ENCODE measurements at regions not wholly inside any gene's neighbourhood (a gene's known extent, or its start where the extent isn't known, plus 50 kb on each side); places are given as distances from the start of the nearest gene placed in this dataset.
A peak's percentile ranks its signal among the peaks of the same experiment; 100 is the strongest.

DNA sequence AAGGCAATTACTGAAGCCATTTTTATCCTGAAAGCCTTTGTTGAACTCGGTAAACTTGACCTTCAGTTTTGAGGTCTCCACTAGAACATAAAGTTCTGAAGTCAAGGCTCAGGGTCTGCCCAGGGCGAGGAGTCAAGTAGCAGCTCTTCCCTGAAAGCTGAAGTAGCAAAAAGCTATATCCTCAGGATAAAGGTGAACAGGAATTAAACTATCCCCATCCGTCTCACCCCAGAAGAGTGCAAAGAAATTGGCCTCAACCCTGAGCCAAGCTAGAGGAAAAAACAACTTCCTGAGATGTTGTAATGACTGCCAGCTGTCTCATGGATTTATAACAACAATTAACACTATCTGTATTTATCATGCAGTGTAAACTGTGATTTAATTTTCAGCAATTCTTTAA is 590.8 kb downstream of the SPRY1 start:
- DNase-seq (ENCODE audit: low read depth), result no peak

DNA sequence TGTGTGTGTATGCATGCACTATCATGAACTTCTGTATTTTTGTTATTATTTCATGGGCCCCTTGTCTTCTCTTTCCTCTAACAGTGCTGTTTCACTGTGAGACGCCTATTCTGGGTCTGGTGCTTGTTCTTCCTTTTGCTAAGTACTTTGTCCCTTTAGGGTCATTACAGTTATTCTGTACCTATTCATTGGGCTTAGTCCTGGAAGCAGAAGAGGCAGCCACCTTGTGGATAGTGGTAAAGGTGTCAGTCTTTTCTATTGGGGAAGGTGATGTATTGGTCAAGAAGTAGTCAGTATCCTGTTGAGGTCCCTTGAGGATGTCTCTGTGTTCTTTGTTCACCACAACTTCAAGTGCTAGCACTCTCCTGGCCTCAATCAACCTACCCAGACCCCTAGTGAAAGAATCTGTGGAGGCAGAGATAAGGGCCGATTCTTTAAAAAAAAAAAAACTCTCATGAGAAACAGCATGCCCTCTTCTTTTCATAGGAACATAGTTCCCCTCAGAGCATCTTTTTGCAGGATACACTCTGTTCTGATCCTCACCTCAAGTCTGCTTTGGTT is 593.8 kb downstream of the SPRY1 start:
- no peak for DNase-seq (ENCODE audit: low read depth)

DNA sequence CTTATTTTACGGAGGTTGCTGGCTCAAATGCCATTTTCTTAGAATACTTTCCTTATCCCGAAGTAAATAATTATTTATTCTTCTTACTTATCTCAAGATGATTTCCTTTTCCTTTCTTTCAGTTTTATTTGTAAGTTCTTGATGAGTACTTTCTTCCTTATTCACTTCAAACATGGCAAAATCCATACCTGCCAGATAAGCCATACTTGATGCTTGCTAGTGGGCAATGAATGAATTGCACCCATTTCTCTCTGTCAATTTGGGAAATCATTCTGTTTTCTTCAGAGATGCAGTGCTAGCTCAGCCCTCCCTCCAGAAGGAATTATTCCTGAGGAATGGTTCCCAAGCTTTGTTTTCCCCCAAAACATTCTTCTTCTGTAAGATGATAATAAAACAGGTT is 598.3 kb downstream of the SPRY1 start:
- DNase-seq (ENCODE audit: low read depth), result no peak

DNA sequence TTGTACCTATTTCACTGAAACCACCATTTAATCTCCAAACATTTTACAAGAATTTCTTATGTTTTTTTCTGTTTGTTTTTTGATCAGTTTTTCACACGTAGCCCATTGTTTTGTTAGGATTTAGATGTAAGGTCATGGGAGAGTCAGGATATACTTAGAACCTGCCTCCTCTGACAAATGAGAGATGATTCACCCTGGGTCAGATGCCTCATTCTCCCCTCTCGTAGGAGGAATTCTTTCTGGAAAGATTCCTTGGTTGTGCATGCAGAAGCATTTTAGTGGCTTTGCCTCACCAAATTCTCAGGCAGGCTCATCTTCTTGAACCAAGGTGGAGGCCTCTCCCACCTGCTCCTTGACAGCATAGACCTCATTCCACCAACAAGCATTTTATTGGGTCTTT is 599.3 kb downstream of the SPRY1 start:
- no peak for DNase-seq (ENCODE audit: low read depth)

DNA sequence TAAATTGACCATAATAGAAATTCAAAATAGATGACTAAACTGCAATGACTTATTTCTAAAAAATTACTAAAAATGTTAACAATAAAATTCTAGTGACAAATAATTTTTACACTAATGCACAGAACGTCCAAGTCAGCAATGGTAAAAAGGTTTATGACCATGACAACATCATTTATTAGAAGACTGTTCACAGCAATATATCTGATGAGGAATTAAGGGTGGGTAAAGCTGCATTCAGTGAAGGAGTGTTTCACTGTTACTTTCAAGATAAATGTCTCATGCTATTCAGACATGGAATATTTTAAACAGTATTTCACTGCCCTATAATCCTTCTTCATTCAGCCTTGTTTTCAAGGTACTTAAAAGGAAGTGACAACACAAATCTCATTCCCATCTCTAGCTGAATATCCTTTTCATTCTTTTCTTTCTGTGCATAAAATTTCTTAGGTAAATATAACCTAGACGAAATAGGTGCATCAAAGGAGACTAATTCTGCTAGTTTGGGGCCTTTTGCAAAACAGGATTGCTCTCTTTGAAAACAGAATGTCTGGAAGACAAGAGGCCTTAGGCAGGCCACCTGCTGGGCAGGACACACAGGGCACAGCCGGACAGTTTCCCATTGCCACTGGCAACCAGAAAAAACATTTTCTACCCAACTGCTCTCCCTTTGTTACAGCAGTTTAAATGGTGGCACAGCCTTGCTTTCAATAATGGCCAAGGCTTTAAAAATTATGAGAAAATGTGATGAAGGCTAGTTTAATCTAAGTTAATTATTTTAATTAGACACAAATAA is 600.3 kb downstream of the SPRY1 start:
- no peak for DNase-seq (ENCODE audit: low read depth)

DNA sequence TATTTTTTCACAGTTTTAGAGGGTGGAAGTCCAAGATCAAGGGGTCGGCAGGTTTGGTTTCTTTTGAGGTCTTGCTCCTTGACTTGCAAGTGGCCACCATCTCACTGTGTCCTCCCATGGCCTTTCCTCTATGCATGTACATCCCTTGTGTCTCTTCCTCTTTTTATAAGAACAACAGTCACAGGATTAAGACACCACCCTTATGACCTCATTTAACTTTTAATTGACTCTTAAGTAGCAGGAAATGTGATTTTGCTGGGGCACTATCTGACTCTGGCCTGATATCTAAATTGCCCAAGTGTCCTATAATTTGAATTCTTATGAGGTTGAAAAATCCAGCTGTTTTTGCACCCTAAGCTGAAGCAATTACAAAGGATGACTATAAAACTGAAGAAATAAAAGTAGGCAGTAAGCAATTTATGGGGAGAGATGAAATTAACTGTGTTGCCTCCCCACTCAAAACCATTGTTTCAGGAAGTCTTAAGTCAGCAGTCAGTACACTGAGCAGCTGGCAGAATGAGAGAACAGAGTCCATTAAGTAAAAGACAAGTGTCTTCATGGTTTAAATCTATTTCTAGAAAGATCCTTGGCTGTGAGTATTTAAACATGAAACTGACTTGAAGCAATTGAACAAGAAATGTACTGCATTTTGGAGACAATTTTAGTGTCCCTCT is 601.3 kb downstream of the SPRY1 start:
- no peak for DNase-seq (ENCODE audit: low read depth)

DNA sequence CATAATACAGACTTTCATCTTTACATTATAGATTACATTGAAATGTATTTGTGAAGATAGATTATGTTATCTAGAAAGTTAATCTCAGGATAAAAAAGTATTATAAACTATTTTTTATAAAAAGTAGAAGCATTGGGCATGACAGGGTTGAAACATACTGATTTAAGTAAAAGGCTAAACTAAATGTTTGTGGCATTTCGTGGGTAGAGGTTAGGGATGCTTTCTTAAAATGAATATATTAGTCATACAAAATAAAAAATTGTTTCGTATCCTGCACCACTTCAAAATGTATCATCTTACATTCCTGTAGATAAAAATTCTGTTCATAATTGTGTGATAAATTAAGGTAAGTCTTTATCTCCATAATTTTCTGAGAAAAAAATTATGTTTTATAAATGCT is 603.6 kb downstream of the SPRY1 start:
- no peak for DNase-seq (ENCODE audit: low read depth)

DNA sequence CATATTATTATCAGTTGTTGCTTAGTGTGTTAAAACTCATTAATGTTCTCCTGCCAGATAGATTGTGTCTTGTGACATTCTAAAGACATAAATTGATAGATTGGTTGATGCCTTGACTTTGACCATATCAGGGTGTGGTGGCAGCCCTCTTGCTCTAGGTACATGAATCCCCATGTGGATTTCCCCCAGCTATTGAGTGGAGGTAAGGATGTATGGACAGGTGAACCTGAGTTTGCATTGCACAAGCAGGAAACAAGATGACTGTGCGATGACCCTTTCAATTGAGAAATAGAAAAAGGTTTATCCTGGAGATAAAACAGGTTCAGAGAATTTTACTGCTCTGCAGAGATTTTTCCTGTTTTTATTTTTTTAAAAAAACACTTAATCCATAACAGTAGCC is 619.2 kb downstream of the SPRY1 start:
- no peak for DNase-seq (ENCODE audit: low read depth)

DNA sequence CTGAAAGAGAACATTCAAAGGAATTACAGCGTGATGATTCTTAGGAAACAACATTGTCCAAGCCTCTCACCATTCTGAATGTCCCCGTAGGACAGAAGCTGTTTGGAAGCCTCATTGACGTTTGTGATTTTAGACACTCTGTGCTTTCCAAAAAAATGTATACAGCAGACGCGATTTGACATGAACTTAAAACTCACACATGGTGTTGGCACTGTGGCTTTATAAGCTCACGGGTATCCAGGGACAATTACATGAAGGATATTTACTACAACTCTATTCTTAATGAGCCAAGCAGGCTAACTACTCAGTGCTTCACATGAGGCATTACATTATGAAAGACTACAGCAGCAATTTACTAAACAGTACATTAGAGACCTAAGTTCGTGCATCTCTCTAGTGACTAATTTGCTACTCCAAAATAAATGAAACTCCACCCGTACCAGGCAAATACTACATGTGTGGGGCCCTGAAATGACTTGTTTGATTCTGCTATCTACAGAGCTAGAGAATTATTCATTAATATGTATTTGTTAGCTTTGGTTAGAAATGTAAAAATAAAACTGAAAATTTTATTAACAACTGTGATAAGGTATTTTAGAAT is 620.7 kb downstream of the SPRY1 start:
- no peak for DNase-seq (ENCODE audit: low read depth)

DNA sequence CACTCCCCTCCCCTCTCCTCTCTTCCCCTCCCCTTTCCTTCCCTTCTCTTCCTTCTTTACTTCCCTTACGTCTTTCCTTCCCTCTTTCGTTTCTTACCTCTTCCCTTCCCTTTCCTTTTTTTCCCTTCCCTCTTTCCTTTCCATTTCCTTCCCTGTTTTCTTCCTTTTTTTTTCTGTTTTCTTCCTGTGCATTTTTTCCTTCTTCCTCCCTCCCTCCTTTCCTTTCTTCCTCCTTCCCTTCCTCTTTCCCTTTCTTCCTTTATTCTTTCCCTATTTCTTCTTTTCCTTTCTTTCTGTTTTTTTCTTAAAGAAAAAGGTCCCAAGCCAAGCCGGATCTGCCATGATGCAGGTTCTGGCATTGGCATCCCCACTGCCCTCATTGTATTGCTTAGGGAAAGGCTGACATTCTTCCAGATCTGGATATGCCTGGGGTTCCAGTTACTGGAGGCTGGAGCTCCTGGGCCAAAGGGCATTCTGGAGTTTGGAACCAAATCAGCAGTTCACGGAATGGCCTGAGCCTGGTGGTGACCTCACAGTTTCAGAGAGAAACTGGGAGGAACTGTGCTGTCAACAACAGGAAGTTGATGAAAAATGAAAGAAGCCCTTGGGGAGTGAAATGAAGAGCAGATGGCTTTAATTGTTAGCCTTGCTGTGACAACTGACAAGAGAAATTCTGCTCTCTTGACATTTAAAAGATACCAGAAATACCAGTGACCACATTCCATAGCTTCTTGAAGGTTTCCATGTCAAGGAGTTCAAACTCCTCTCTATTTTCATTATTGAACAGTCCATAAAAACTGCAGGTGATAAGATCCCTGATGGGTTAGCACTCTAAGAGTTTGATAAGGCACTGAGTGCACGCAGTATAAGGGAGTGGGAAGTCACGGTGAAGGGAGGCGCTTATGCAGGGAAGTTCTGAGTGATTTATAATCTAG is 622.1 kb downstream of the SPRY1 start:
- DNase-seq (ENCODE audit: low read depth), result no peak

DNA sequence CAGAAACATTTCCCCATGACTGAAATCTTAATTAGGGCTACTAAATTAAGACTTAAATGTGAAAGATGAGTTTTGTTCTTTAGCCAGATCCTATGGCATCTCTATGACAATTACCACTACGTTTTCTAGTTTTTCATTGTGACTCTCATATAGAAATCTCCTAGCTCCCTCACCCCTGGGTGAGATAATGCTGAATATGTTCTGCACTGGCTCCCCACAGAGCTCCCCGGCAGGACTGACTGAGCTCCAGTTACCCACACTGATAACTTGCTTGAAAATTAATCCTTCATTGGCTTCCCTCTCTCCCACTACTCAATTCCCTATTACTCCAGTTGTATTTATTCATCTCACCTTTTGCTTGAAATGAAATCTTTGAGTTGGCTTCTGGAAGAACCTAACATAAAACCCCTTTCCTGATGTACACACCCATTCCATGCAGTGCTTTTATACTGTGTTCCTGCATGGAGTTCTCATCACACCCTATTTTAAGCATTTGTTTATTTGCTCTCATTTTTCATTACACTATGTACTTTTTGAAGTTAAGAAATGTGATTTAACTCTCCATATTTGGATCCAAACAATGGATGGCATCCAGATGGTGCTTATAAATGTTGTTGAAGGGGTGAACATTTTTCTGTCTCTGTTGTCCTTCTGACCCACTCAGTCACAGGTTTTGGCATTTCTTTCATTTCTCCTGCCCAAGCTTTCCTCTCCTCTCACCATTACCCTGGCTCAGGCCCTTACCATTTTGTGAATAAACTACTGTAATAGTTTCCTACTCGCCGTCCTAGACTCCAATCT is 623.4 kb downstream of the SPRY1 start:
- no peak for DNase-seq (ENCODE audit: low read depth)

DNA sequence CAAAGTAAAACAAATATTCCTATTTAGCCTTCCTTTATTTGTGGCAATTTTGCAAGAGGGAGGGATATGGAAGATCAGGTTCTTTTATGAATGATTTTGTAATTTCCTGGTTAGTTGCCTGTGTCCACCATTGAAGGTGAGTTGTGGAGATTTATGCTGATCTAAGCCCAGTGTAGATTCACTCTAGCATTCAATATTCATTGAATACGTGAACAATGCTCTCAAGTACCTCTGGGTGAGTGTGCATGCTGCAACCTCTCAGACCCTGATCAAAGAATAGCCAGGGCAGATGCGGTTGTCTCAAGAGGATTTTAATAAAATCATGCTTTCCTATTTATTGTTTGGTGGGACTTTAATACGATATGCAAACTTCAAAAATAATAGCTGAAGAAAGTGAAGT is 628.4 kb downstream of the SPRY1 start:
- DNase-seq (ENCODE audit: low read depth), result no peak

DNA sequence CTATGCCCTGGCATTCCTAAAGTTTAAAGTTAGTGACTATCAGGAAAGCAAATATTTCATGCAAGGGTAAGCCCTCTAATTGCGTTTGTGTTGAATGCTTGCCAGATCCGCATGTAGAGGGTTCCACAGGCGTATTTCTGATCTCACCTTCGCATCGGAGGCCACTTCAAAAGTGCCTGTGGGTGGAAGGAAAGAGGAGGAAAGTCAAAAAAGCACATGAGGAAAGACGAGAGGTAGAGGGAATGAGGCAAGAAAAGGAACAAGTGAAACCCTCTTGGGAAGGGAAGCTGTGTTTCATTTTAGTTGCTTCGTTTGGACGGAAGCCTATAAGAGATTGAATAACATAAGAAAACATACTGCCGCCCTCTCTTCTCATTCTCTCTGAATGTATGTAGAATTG is 628.8 kb downstream of the SPRY1 start:
- no peak for DNase-seq (ENCODE audit: low read depth)

DNA sequence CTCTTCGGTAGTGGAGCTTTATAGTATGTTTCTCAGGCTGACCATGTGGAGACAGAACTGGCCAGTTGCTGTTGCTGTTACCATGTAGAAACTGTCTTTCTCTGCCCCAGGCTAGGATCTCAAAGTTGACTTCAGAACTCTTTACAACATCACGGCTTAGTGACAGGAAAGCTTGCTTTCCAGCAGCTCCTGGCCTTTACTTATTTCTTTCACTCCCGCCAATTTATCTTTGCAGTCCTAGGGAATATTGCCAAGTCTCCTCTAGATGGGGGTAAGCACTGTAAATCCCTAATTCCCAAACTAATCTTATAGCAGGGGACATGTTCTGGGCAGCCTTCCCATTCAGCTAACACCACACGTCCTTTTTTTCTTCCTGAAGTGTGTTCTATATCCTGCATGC is 631.6 kb downstream of the SPRY1 start:
- peak; percentile 69 for DNase-seq (ENCODE audit: low read depth)

DNA sequence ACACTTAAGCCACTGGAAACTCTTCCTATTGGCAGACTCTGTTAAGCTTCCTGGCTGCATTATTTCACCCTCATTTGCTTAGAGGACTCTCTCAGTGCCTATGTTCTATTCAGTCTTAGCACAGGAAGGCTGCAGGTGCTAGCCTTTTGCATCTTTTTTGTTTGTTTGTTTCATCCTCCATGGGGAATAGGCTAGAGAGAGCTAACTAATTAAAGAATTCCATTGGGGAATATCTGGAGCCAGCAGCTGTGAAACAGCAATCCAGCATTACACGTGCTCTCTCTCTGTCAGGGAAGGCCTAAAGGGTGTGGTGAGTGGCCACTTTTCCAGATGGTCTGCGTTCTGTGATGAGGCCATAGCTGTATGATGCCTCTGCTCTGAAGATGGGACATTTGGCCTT is 633.6 kb downstream of the SPRY1 start:
- peak; percentile 83 for DNase-seq (ENCODE audit: low read depth)

DNA sequence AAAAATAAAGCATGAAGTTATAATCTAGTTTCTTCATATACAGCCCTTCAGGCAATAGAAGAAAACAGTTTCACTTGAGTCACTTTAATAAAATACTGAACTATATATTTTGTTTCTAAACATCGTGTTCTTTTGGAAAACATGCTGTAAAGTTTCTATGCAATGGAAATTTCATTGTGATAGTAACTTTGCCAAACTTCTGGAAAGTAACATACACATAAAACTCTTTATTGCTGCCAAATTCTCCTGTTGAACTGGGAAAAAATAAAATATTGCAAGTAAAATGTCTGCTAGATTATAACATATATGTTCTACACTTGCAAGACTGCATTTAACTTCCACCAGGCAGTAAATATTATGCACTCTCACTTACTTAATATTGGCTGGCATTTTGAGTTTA is 635.4 kb downstream of the SPRY1 start:
- DNase-seq (ENCODE audit: low read depth), result peak; percentile 56

DNA sequence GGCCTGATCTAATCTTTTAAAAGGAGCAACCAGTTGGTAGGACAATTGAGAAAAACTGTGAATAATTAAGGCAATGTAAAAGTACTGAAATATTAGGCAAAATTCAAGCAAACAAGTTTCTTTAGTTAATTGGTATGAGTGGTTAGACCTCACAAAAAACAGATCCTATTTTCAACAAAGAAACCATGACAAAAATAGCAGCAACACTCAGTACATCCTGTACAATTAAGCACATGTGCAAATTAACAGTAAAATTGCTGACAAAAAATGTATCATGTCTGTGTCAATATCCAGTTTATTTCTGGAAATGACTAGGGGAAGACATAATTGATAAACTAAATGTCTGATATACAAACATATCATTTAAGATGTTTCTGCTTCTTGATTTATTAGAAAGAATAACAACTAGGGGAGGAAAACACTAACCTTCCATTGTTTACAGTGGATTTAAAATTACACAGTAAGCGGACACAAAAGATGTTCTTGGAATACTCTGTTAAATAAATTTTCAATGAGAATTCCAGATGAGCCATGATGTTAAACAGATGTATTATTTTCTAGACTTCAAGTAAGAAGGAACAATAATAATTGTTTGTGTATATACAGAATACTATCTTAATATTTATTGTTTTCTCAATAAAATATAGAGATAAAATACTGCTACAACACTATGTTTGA is 638.9 kb downstream of the SPRY1 start:
- DNase-seq (ENCODE audit: low read depth), result no peak

DNA sequence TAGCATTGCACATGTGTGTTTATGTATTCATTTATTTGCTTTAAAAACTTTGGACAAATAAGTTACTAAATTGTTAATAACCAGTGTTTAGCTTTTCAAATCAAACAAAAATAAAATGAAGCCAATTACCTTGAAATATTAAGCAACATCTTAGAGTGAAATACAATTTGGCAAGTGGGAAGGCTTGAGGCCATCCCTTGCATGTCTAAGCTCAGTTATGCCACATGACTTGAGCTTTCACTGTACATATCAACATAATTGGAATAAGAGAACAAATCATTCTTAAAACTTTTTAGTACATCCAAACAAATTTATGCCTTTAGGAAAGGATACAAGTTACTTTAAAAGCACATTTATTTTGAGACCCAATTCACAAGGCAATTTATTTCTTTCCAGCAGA is 640.6 kb downstream of the SPRY1 start:
- DNase-seq (ENCODE audit: low read depth), result no peak

DNA sequence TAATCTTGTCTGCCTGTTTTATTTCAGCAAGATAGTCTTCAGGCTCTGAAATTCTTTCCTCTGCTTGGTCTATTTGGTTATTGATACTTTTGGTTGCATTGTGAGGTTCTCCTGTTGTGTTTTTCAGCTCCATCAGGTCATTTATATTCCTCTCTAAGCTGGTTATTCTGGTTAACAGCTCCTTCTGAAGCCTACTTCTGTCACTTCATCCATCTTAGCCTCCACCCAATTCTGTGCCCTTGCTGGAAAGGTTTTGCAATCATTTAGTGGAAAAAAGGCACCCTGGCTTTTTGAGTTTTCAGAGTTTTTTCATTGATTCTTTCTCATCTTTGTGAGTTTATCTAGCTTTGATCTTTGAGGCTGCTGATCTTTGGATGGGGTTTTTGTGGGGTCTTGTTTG is 647.7 kb downstream of the SPRY1 start:
- no peak for DNase-seq (ENCODE audit: low read depth)

DNA sequence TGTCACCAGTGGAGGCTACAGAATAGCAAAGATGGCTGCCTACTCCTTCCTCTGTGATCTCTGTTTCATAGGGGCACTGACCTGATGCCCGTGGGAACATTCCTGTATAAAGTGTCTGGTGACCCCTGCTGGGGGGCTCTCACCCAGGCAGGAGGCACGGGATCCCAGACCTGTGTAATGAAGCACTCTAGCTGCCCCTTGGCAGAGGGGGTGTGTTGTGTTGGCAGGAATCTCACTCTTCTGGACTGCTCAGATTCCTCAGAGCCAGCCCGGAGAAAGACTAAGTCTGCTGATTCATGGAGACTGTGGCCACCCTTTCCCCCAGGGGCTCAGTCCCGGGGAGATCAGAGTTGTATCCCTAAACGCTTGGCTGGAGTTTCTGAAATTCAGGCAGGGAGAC is 648.3 kb downstream of the SPRY1 start:
- DNase-seq (ENCODE audit: low read depth), result no peak

Measured in forelimb muscle (tissue), 1 donor.